K562 (cell line): ENCODE measurements at regions not wholly inside any gene's neighbourhood (a gene's known extent, or its start where the extent isn't known, plus 50 kb on each side); places are given as distances from the start of the nearest gene placed in this dataset.

Source experiments
- ATAC-seq: fragments of 200-7000 bp; cut with Tn5 transposase; 3 replicates; pipeline ENCODE4 v1.9.1; 2020; ENCODE audit warnings: moderate library complexity
- BruUV-seq: library from RNA; stranded (reverse); fragments of 400-500 nt; replicated peaks from 2 replicates; lab custom pipeline; 2021; lab: Mats Ljungman, UMichigan
- CTCF ChIA-PET: fragments of 300-600 bp; formaldehyde crosslinking; extraction: SDS; loops from one replicate; lab custom pipeline; 2021; ENCODE audit warnings: low intra/inter-chr PET ratio; lab: Yijun Ruan, JAX
- POLR2A ChIA-PET: fragments of 300-600, 350-650 bp; sonication (Branson Sonifier 250); formaldehyde crosslinking; extraction: SDS; loops from one replicate; lab custom pipeline; 2021; ENCODE audit warnings: antibody characterized with exemption, inconsistent platforms; lab: Yijun Ruan, JAX
- DNase-seq, 4 experiments: peaks; one replicate each; pipeline versions ENCODE4 v3.0.0 to v3.0.0-alpha.2; 2011 to 2018; ENCODE audit warnings: low spot score in 3 of 4, mixed read lengths in 3 of 4; ENCODE audit errors: extremely low read depth in 1 of 4
- FAIRE-seq: peaks from 2 replicates; lab custom pipeline; 2011; peaks lifted over from hg19 to GRCh38; lab: Jason Lieb, UNC
- H2AFZ ChIP-seq: 2 replicates; pipeline ENCODE4 v1.6.0; 2011; ENCODE audit warnings: low read depth, low read length, control low read depth, inconsistent platforms
- H3K27ac ChIP-seq: fragments of 200-600 bp; 3 replicates; pipeline ENCODE4 v1.8.0; 2011; ENCODE audit warnings: low read depth, mild to moderate bottlenecking, control low read depth, inconsistent platforms, low read length, moderate library complexity, mixed read lengths; ENCODE audit errors: extremely low read depth
- H3K27me3 ChIP-seq, 2 experiments: fragments of 300-600 bp in 1 of 2; 2 replicates in 1 of 2; 3 replicates in 1 of 2; pipeline versions ENCODE4 v1.6.0 to v1.8.0; 2011; ENCODE audit warnings: inconsistent platforms in 2 of 2, low read length in 2 of 2, mild to moderate bottlenecking in 1 of 2, mixed read lengths in 1 of 2, moderate library complexity in 1 of 2; ENCODE audit not compliant: control insufficient read depth in 2 of 2, insufficient read depth in 2 of 2
- H3K36me3 ChIP-seq: fragments of 300-600 bp; 3 replicates; pipeline ENCODE4 v1.8.0; 2011; ENCODE audit warnings: mild to moderate bottlenecking, low read length, inconsistent platforms; ENCODE audit not compliant: control insufficient read depth, insufficient read depth
- H3K4me1 ChIP-seq, 2 experiments: fragments of 200-600 bp in 1 of 2; replicated peaks in 1 of 2; 2 replicates in 1 of 2; 3 replicates in 1 of 2; pipeline versions ENCODE4 v1.5.1 to v1.8.0; 2011; ENCODE audit warnings: inconsistent platforms in 2 of 2, low read length in 2 of 2, mild to moderate bottlenecking in 1 of 2, mixed read lengths in 1 of 2, moderate library complexity in 1 of 2; ENCODE audit not compliant: control insufficient read depth in 2 of 2, insufficient read depth in 2 of 2
- H3K4me2 ChIP-seq: 2 replicates; pipeline ENCODE4 v1.6.1; 2011; ENCODE audit warnings: low read length, control low read depth, inconsistent platforms, mixed read lengths; ENCODE audit not compliant: insufficient read depth
- H3K4me3 ChIP-seq: fragments of 200-600 bp; sonication (generic), shearing (Covaris generic); 2 replicates; pipeline ENCODE4 v1.5.1; 2016; ENCODE audit warnings: control low read depth, inconsistent platforms
- H3K79me2 ChIP-seq: fragments of 200-600 bp; 3 replicates; pipeline ENCODE4 v1.8.0; 2011; ENCODE audit warnings: low read length, inconsistent platforms; ENCODE audit not compliant: control insufficient read depth, insufficient read depth
- H3K9ac ChIP-seq, 2 experiments: 2 replicates each; pipeline versions ENCODE4 v1.6.0 to v1.6.1; 2011; ENCODE audit warnings: low read depth in 2 of 2, low read length in 2 of 2, control low read depth in 1 of 2, inconsistent platforms in 1 of 2, mild to moderate bottlenecking in 1 of 2, mixed read lengths in 1 of 2; ENCODE audit not compliant: insufficient read depth in 1 of 2
- H3K9me1 ChIP-seq: one replicate; pipeline ENCODE4 v1.6.0; 2011; ENCODE audit warnings: inconsistent platforms, mild to moderate bottlenecking, low read length, moderate library complexity; ENCODE audit not compliant: control insufficient read depth, insufficient read depth
- H3K9me3 ChIP-seq: replicated peaks from 2 replicates; pipeline ENCODE4 v1.5.1; 2011; ENCODE audit warnings: low read depth, low read length, inconsistent platforms; ENCODE audit not compliant: control insufficient read depth, insufficient read depth
- H4K20me1 ChIP-seq: replicated peaks from 2 replicates; pipeline ENCODE4 v1.6.1; 2011; ENCODE audit warnings: low read length, inconsistent platforms, mixed read lengths; ENCODE audit not compliant: control insufficient read depth, insufficient read depth
- AFF1 ChIP-seq, 2 experiments: fragments of 450-650 bp; IDR thresholded peaks; 2 replicates each; pipeline ENCODE4 v1.6.1; 2018; ENCODE audit warnings: mild to moderate bottlenecking in 2 of 2, low read depth in 1 of 2; ENCODE audit not compliant: partially characterized antibody in 2 of 2
- BCOR ChIP-seq: fragments of 450-650 bp; IDR thresholded peaks from 2 replicates; pipeline ENCODE4 v1.6.1; 2016
- CBFA2T3 ChIP-seq: fragments of 450-650 bp; IDR thresholded peaks from 2 replicates; pipeline ENCODE4 v1.6.1; 2017
- CBFB ChIP-seq: sonication (generic); formaldehyde crosslinking; IDR thresholded peaks from 2 replicates; pipeline ENCODE4 v1.4.0; 2020; ENCODE audit warnings: mild to moderate bottlenecking, missing genetic modification reagents
- ETV6 ChIP-seq, 3 experiments: fragments of 150-350 bp in 1 of 3; sonication (generic) in 1 of 3; formaldehyde crosslinking in 1 of 3; IDR thresholded peaks; 2 replicates each; pipeline versions ENCODE4 v1.6.1 to v1.8.0; 2014 to 2022; ENCODE audit warnings: borderline replicate concordance in 2 of 3, low read depth in 2 of 3, antibody characterized with exemption in 1 of 3, low read length in 1 of 3, mild to moderate bottlenecking in 1 of 3, missing genetic modification reagents in 1 of 3
- HMG20A ChIP-seq: fragments of 450-650 bp; formaldehyde crosslinking; conservative IDR thresholded peaks from 2 replicates; pipeline ENCODE4 v1.4.0; 2020; ENCODE audit warnings: mild to moderate bottlenecking, mixed read lengths
- HNRNPUL1 ChIP-seq: fragments of 200-400 bp; formaldehyde crosslinking; IDR thresholded peaks from 2 replicates; pipeline ENCODE4 v1.6.1; 2017; ENCODE audit warnings: low read length
- RBM25 ChIP-seq: fragments of 200-400 bp; formaldehyde crosslinking; IDR thresholded peaks from 2 replicates; pipeline ENCODE4 v1.6.1; 2018; ENCODE audit warnings: low read length, low read depth, moderate library complexity; ENCODE audit not compliant: severe bottlenecking
- ZBTB33 ChIP-seq: sonication (generic); formaldehyde crosslinking; IDR thresholded peaks from 2 replicates; pipeline ENCODE4 v1.8.1; 2023; ENCODE audit warnings: mild to moderate bottlenecking, missing genetic modification reagents
- ZFP36 ChIP-seq: fragments of 150-350 bp; IDR thresholded peaks from 2 replicates; pipeline ENCODE4 v1.6.1; 2018; ENCODE audit warnings: low read length, low read depth; ENCODE audit not compliant: partially characterized antibody
- ZNF830 ChIP-seq: fragments of 250-450 bp; sonication (Bioruptor Pico); IDR thresholded peaks from 2 replicates; pipeline ENCODE4 v1.5.0; 2021; ENCODE audit warnings: mild to moderate bottlenecking
- WGBS: fragments of 100-300 bp; shearing (Covaris generic); methylation state at CpG from one replicate; pipeline ENCODE4 v1.1.6; 2016; ENCODE audit warnings: low coverage, mixed read lengths; ENCODE audit not compliant: insufficient coverage; ENCODE audit errors: missing lambda C conversion rate; 5-methylcytosine and 5-hydroxymethylcytosine counted together
- in situ Hi-C: fragments of 300-500 bp; cut with MboI; formaldehyde crosslinking; loops from 4 replicates; pipeline ENCODE4 v1.15.0; 2018; ENCODE audit warnings: inconsistent platforms, mixed read lengths
- intact Hi-C: fragments of 100-400 bp; cut with micrococcal nuclease; formaldehyde crosslinking; loops from 2 replicates; pipeline ENCODE4 v1.14.2; 2022

GRCh38 chr16:8271344-8271743 is 319.0 kb downstream of the TMEM114 start:
- Histone ChIP-seq H3K27ac (no peak overlapping the region), H3K9me1 (no peaks in the 10 kb centered on the region), H4K20me1 (no peaks in the 10 kb centered on the region), H3K9me3 (no peaks in the 10 kb centered on the region), H3K27me3 (no peaks in the 10 kb centered on the region; a peak in 2 of 5 replicates), H3K9ac (no peak overlapping the region), H3K4me2 (no peak overlapping the region), H3K4me3 (no peak overlapping the region), H2AFZ (no peak overlapping the region), H3K79me2 (no peaks in the 10 kb centered on the region), H3K4me1 (no peaks in the 10 kb centered on the region), H3K36me3 (no peaks in the 10 kb centered on the region)
- no peak for DNase-seq
- no peak for ATAC-seq
- TF ChIP-seq BCOR (peak; percentile 13; the same call in 1 of the 2 replicates), HMG20A (CRISPR knock-in tag) (no peak), RBM25 (peak; percentile 90), CBFA2T3 (no peak), HNRNPUL1 (no peak), AFF1 (IDR thresholded peaks at IDR 0.05; ENCODE audit: low read depth in 1 of 2, partially characterized antibody in 2 of 2) (no peak), ETV6 (IDR thresholded peaks at IDR 0.05; ENCODE audit: borderline replicate concordance in 1 of 2, low read depth in 2 of 2, low read length in 1 of 2) (no peak), ETV6 (CRISPR knock-in tag; IDR thresholded peaks at IDR 0.05; ENCODE audit: borderline replicate concordance) (no peak), CBFB (CRISPR knock-in tag) (no peak), ZFP36 (peak; percentile 64), ZNF830 (CRISPR knock-in tag) (no peak), ZBTB33 (CRISPR knock-in tag) (no peak)
- ChIA-PET CTCF (no interaction called here), POLR2A (no interaction called here)
- BruUV-seq = no TSS peak
- FAIRE-seq = no peak
- in situ Hi-C loops = no loop called here
- WGBS = 0% methylated on average over 3 of the region's 3 CpGs
- intact Hi-C loops = no loop called here
